Neutrophil (primary cell): ENCODE measurements at regions not wholly inside any gene's neighbourhood (a gene's known extent, or its start where the extent isn't known, plus 50 kb on each side); places are given as distances from the start of the nearest gene placed in this dataset.

ENCODE experiments used
- H3K27ac ChIP-seq: fragments of 200-600 bp; sonication (generic); 2 replicates; pipeline ENCODE4 v1.5.1; 2016; ENCODE audit warnings: mild to moderate bottlenecking, moderate library complexity
- H3K27me3 ChIP-seq: fragments of 200-600 bp; sonication (generic); 2 replicates; pipeline ENCODE4 v1.6.0; 2016; ENCODE audit warnings: mild to moderate bottlenecking
- H3K36me3 ChIP-seq: fragments of 200-600 bp; sonication (generic); 2 replicates; pipeline ENCODE4 v1.5.1; 2017
- H3K4me1 ChIP-seq, 2 experiments: fragments of 200-600 bp in 1 of 2; sonication (generic) in 1 of 2; 1 replicate in 1 of 2; 2 replicates in 1 of 2; pipeline versions ENCODE4 v1.5.1 to v1.6.1; 2013 to 2016; ENCODE audit warnings: low read depth in 1 of 2, low read length in 1 of 2, mild to moderate bottlenecking in 1 of 2, moderate library complexity in 1 of 2; ENCODE audit not compliant: control insufficient read depth in 1 of 2, insufficient read depth in 1 of 2
- H3K4me3 ChIP-seq, 2 experiments: fragments of 200-600 bp in 1 of 2; sonication (generic) in 1 of 2; 1 replicate in 1 of 2; 2 replicates in 1 of 2; pipeline ENCODE4 v1.5.1; 2013 to 2016; ENCODE audit warnings: low read depth in 1 of 2, low read length in 1 of 2, mild to moderate bottlenecking in 1 of 2, moderate library complexity in 1 of 2
- H3K9me3 ChIP-seq: fragments of 200-600 bp; sonication (generic); 2 replicates; pipeline ENCODE4 v1.5.1; 2016
- TF ChIP-seq, protein P1 (sequence below): fragments of 200-600 bp; sonication (generic); IDR thresholded peaks from 2 replicates; pipeline ENCODE4 v1.5.1; 2016; ENCODE audit warnings: antibody characterized with exemption

DNA sequence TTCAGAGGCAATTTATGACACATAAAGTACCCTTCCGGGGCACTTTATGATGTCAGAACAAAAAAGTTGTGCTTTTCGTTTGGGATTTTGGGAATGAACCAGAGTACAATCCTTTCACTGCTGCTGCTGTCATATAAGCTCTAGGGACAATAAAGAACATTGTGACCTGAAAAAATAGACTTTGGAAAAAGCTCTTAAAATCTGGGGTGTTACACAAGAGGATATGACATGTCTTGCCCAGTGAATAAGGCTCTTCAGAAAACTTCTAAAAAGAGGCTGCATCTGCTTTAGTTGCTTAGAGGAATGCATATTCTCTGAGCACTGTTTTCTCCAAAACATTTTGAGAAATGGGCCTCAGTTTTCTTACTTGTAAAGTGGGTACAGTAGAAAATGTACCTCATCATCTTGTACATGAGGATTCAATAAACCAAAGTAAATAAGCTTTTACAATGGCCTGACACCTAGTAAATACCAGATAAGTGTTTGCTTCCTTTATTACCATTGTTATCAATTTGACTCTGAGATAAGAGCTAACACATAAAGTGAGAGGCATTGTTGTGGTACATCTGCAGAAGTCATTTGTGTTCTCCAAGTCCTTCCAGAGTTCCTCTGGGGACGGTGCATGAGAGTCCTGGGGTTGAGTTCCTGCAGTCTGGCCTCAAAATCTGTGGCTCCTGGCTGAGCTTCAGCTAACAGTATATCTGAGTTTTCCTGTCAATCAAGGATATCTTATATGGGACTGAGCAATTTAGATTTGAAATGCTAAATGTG, 67.4 kb upstream of the EDNRB start:
- TF ChIP-seq, protein P1, sequence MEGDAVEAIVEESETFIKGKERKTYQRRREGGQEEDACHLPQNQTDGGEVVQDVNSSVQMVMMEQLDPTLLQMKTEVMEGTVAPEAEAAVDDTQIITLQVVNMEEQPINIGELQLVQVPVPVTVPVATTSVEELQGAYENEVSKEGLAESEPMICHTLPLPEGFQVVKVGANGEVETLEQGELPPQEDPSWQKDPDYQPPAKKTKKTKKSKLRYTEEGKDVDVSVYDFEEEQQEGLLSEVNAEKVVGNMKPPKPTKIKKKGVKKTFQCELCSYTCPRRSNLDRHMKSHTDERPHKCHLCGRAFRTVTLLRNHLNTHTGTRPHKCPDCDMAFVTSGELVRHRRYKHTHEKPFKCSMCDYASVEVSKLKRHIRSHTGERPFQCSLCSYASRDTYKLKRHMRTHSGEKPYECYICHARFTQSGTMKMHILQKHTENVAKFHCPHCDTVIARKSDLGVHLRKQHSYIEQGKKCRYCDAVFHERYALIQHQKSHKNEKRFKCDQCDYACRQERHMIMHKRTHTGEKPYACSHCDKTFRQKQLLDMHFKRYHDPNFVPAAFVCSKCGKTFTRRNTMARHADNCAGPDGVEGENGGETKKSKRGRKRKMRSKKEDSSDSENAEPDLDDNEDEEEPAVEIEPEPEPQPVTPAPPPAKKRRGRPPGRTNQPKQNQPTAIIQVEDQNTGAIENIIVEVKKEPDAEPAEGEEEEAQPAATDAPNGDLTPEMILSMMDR: no peak
- H3K4me3 ChIP-seq: no peak overlapping the region
- no peaks in the 10 kb centered on the region for H3K9me3 ChIP-seq
- H3K36me3 ChIP-seq: no peaks in the 10 kb centered on the region
- H3K27me3 ChIP-seq: no peaks in the 10 kb centered on the region
- no peaks in the 10 kb centered on the region for H3K4me1 ChIP-seq
- H3K27ac ChIP-seq: no peak overlapping the region

DNA sequence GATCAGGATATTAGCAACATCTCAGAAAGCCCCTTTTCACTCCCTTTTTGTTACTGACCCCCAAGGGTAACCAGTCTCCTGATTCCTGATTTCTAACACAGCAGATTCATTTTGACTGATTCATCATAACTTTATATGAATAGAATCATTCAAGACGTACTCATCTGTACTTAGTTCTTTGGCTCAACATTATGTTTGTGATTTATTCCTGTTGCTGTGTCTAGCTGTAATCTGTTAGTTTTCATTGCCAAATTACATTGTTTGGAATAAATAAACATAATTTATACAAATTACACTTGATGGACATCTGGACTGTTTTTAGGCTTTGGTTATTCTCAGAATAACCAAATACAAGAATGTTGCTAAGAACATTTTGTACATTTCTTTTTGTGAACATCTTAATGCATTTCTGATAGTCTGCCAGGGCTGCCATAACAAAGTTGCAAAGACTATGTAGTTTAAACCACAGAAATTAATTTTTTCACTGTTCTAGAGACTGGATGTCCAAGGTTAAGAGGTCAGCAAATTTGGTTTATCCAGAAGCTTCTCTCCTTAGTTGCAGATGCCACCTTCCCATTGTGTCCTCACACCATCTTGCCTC, 62.8 kb upstream of the EDNRB start:
- no peaks in the 10 kb centered on the region for H3K27me3 ChIP-seq
- H3K4me3 ChIP-seq: no peak overlapping the region
- H3K4me1 ChIP-seq: no peaks in the 10 kb centered on the region
- H3K9me3 ChIP-seq: no peaks in the 10 kb centered on the region
- no peak overlapping the region for H3K27ac ChIP-seq
- TF ChIP-seq, protein P1: no peak
- no peaks in the 10 kb centered on the region for H3K36me3 ChIP-seq

DNA sequence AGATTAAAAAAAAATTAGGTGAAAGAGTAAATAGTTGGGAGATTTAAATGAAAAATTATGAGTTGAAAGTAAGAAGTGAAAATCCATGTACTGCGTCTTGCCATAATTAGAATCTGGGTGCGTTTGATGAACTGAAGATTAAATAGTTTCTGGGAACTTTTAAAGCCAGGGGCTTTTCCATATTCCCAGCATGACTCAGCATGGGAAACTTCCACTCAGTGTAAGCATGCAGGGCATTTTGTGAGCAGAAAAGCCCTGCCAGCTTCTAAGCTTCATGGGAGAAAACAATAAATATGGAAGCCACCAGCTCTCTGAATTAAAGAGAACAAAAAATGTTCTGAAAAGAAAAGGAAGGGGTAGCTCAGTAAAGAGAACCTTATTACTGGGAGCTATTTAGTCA, 62.0 kb upstream of the EDNRB start:
- Histone ChIP-seq H3K4me1 (no peaks in the 10 kb centered on the region), H3K27ac (no peak overlapping the region), H3K27me3 (no peaks in the 10 kb centered on the region), H3K9me3 (no peaks in the 10 kb centered on the region), H3K4me3 (no peak overlapping the region), H3K36me3 (no peaks in the 10 kb centered on the region)
- TF ChIP-seq, protein P1: no peak

DNA sequence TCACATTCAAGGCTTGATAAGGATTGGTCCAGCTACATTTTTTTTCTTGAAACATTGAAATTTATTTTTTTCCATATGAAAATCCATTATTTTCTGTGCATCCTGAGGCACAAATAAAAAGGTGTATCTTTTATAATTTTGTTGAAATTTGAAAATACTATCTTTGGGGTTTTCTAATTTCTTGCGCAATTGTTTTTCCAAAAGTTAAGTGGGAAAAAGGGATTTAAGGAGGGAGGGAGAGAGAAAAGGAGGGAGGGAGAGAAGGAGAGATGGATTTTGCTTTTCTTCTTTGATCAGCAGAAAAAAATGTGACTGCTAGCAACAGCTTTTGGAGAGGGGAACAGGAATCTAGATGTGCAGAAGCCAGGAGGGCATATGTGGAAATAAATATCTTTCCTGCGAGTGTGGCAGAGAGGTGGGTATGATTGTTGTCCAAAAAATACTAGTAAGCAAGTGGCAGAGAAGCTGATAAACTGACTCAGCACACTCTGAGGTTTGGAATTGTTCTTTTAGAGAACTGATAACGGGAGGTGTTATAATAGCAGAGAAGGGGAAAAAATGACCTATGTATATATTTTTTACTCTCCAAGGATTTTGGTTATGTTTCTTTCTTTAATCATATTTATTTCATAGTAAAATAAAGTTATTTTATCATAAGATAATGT, 61.2 kb upstream of the EDNRB start:
- TF ChIP-seq, protein P1: no peak

DNA sequence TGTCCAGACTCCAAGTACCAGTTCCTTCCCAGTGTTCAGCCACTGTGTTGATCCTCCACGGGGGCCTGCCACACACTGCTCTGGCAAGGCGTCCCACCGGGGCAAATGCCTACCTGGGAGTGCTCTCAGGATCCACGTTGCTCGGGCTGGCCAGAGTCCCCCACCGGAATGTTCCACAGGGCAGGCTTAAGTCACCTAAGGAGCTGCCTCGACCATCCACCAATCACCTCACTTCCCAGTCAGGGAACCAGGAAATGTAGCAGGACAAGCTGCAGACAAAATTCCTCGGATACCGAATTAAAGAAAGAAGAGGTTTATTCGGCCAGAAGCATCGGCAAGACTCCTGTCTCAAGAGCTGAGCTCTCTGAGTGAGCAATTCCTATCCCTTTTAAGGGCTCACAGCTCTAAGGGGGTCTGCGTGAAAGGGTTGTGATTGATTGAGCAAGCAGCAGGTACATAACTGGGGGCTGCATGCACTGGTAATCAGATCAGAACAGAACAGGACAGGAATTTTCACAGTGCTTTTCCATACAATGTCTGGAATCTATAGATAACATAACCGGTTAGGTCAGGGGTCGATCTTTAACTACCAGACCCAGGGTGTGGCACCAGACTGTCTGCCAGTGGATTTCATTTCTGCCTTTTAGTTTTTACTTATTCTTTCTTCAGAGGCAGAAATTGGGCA, 56.9 kb upstream of the EDNRB start:
- no peak overlapping the region for H3K4me3 ChIP-seq
- H3K4me1 ChIP-seq: no peaks in the 10 kb centered on the region
- H3K9me3 ChIP-seq: no peaks in the 10 kb centered on the region
- H3K27me3 ChIP-seq: no peaks in the 10 kb centered on the region
- TF ChIP-seq, protein P1: no peak
- H3K36me3 ChIP-seq: no peaks in the 10 kb centered on the region
- no peak overlapping the region for H3K27ac ChIP-seq

More for the DNA sequence above, 61.2 kb upstream of the EDNRB start:
- Histone ChIP-seq H3K27me3 (no peaks in the 10 kb centered on the region), H3K4me3 (no peak overlapping the region), H3K4me1 (no peaks in the 10 kb centered on the region), H3K27ac (no peak overlapping the region), H3K9me3 (no peaks in the 10 kb centered on the region), H3K36me3 (no peaks in the 10 kb centered on the region)
